GM06990 (cell line): ENCODE measurements at regions not wholly inside any gene's neighbourhood (a gene's known extent, or its start where the extent isn't known, plus 50 kb on each side); places are given as distances from the start of the nearest gene placed in this dataset.
A peak's percentile ranks its signal among the peaks of the same experiment; 100 is the strongest.

Experiments
- DNase-seq: peaks from one replicate; pipeline ENCODE4 v3.0.0-alpha.2; 2011; ENCODE audit not compliant: insufficient read length; ENCODE audit errors: extremely low read depth
- H3K27me3 ChIP-seq: replicated peaks from 2 replicates; pipeline ENCODE4 v1.6.0; 2011; ENCODE audit warnings: low read length; ENCODE audit not compliant: control insufficient read depth, insufficient read depth
- H3K36me3 ChIP-seq: 2 replicates; pipeline ENCODE4 v1.5.1; 2011; ENCODE audit warnings: low read length; ENCODE audit not compliant: control insufficient read depth, insufficient read depth
- H3K4me3 ChIP-seq: replicated peaks from 2 replicates; pipeline ENCODE4 v1.5.1; 2011; ENCODE audit warnings: low read depth, mild to moderate bottlenecking, control low read depth, low read length
- TF ChIP-seq, protein P1 (sequence below): IDR thresholded peaks from 2 replicates; pipeline ENCODE4 v1.5.1; 2011; ENCODE audit warnings: low read length, control low read depth, mild to moderate bottlenecking, inconsistent platforms; ENCODE audit not compliant: insufficient read depth, poor library complexity, severe bottlenecking

DNA sequence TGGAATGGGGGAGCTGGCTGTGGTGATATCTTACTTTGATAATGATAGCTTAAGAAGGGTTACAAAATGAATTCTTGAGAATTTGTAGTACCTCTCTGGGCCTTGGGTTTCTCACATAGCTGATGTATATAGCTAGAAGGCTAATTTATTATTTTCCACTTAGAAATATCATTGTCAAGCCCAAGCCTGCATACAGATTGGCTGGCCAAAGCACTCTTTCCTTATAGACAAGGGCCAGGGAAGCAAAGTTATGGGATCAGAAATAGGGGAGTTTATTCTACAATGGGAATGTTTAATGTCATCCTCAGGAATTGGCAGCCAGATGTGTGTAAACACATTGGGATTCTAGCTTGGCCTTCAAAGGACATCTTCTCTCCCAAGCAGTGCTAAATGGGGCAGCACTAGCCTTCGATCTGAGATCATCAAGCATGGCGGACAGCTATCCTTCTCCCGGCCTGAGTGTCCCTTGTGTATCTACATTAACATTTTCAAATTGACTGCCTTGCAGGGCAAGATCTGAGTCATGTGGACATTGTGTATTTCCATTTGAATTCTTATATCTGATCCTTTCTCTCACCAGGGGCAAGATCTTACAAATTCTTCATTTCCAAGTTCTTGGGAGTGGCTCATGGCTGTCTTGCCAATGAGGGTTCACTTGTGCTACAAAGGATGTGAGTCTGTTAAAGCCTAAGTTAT lies 457.2 kb downstream of the ARHGEF28 start:
- TF ChIP-seq, protein P1, sequence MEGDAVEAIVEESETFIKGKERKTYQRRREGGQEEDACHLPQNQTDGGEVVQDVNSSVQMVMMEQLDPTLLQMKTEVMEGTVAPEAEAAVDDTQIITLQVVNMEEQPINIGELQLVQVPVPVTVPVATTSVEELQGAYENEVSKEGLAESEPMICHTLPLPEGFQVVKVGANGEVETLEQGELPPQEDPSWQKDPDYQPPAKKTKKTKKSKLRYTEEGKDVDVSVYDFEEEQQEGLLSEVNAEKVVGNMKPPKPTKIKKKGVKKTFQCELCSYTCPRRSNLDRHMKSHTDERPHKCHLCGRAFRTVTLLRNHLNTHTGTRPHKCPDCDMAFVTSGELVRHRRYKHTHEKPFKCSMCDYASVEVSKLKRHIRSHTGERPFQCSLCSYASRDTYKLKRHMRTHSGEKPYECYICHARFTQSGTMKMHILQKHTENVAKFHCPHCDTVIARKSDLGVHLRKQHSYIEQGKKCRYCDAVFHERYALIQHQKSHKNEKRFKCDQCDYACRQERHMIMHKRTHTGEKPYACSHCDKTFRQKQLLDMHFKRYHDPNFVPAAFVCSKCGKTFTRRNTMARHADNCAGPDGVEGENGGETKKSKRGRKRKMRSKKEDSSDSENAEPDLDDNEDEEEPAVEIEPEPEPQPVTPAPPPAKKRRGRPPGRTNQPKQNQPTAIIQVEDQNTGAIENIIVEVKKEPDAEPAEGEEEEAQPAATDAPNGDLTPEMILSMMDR: no peak
- no peak overlapping the region for H3K4me3 ChIP-seq
- peaks cover 2% of the 10 kb centered on the region for H3K27me3 ChIP-seq
- H3K36me3 ChIP-seq: no peaks in the 10 kb centered on the region
- no peak for DNase-seq

DNA sequence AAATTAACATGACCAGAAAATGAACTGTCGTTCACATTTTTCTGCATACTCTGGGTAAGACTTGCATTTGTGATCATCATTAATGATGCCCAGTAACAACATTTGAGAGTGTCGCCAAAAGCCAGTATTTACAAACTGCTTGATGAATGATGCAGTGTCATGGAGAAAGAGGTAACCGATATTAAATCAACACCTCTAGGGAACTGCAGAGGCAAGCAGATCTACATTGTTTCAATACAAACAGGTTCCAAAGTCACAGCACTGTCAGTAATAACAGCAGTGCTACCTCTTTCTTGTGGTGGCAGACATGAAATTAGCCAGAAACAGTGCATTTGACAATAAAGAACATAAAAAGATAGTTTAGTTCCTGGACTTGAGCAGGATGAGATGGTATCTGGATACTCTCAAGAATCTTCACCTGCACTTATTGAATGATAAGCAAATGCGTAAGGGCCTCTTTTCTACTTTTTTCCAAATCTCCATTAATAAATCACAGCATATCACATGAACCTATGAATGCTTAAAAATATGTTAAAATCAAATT lies 456.6 kb downstream of the ARHGEF28 start:
- Histone ChIP-seq H3K27me3 (peaks cover 2% of the 10 kb centered on the region), H3K4me3 (no peak overlapping the region), H3K36me3 (no peaks in the 10 kb centered on the region)
- no peak for DNase-seq
- TF ChIP-seq, protein P1: no peak

DNA sequence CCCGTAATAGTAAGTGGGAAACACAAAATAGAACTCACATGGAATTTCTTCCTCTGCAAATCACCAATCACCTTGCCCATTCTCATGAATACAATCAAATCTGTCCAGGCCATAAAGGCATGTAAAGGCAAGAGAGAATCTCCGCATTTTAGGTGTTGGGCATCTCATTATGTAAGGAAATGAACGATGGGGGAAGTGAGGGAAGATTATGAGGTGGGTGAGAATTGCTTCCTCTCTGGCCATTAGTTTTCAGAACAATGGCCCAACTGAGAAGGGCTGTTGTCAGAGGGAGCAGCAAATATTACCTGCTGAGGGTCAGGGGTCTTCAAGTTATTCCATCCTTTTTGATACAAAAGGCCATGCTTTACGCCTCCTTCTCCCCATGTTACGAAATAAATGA lies 455.1 kb downstream of the ARHGEF28 start:
- H3K36me3 ChIP-seq: no peaks in the 10 kb centered on the region
- TF ChIP-seq, protein P1: no peak

DNA sequence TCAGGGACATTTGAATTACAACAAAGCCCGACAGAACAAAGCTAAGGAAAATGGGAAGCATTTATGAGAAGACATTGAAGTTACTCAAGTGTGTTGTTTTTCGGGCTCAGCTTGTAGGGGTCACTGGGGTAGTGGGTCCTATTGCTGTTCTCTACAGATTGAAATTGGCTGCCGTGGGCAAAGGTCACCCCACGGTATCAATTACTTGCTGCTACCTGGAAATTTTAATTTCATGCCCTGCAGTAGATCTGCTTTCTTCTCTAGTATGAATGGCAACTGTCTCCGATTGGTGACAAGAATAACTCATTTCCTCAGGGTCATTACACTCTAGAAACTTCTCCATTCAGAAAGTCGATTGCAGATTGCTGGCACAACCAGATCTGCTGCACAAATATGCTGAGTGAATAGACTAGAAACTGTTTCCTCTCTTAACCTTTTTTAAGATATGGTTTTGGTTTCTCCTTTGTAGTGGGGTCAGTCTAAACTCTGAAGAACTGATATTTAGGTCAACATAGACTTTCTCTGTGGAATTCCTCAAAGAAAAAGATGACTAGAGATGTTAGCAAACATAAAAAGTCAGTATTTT lies 454.1 kb downstream of the ARHGEF28 start:
- no peaks in the 10 kb centered on the region for H3K27me3 ChIP-seq
- H3K4me3 ChIP-seq: no peak overlapping the region
- no peaks in the 10 kb centered on the region for H3K36me3 ChIP-seq
- TF ChIP-seq, protein P1: no peak
- peak; percentile 21 for DNase-seq

More for the DNA sequence above, 455.1 kb downstream of the ARHGEF28 start:
- Histone ChIP-seq H3K4me3 (no peak overlapping the region), H3K27me3 (peaks cover 1% of the 10 kb centered on the region)
- no peak for DNase-seq

DNA sequence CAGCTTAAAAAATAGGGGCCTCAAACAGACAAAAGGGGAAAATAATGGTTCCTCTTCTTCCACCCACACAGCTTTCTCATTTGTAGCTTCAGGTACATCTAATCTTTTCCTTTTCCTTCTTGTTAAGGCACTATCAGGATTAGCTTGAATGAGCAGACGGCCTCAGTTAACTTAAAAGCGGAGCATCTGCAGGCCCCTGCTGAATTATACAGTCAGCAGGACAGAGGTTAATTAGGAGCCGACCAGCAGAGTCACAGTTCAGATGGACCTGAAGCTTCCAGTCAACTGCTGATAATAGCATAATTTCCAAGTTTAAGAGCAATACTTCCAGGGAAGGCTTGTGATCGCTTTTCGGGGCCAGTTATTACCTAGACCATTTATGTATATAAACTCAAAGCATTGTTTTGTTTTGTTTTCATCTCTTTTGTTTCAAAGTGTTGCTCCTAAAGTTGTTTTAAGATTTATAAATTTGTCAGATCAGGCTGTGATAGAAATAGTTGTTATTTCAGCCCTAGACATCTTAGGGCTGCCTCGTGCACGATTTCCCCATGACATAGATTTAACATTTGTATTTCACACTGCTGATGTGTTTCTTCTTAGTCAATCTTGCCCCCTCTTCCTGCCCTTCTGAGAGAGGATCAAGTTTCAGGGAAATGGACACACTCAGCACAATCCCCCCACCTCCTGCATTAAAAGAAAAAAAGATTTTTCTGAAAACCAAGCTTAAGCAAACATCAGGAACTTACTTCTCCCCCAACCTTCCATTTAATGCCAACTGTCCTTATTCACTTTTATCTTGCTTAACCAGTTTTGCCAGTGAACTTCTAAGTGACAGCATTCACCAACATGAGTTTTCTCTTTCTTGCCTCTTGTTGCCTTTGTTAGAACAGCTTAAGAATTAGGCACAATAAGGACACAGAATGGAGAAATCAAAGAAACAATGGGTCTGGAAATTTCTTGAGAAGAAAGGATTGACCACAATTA lies 449.8 kb downstream of the ARHGEF28 start:
- DNase-seq: peak; percentile 14
- TF ChIP-seq, protein P1: no peak
- no peaks in the 10 kb centered on the region for H3K36me3 ChIP-seq
- H3K27me3 ChIP-seq: no peaks in the 10 kb centered on the region; the same call in 1 of the 2 replicates
- no peak overlapping the region for H3K4me3 ChIP-seq
